ENCODE measurements at regions not wholly inside any gene's neighbourhood (a gene's known extent, or its start where the extent isn't known, plus 50 kb on each side); places are given as distances from the start of the nearest gene placed in this dataset.

- no peak for TF ChIP-seq BACH2 (CRISPR knock-in tag; IDR thresholded peaks at IDR 0.05; ENCODE audit: borderline replicate concordance)
- TF ChIP-seq ZFP3 (CRISPR knock-in tag; IDR thresholded peaks at IDR 0.05) = no peak
- TF ChIP-seq ZNF565 (CRISPR knock-in tag; conservative IDR thresholded peaks at IDR 0.05; ENCODE audit: low read depth) = no peak
- no peak for ATAC-seq
Observed at GRCh38 chr4:34271479-34272355, 1972.6 kb downstream of the ARAP2 start.

GRCh38 chr4:34279011-34279410 is 1965.3 kb downstream of the ARAP2 start:
- ATAC-seq = no peak
- TF ChIP-seq ZNF8 (CRISPR knock-in tag; IDR thresholded peaks at IDR 0.05) (no peak), CSRNP3 (CRISPR knock-in tag; IDR thresholded peaks at IDR 0.05) (no peak), CSDC2 (CRISPR knock-in tag; IDR thresholded peaks at IDR 0.05) (no peak), GLIS3 (CRISPR knock-in tag; IDR thresholded peaks at IDR 0.05) (no peak), ZNF565 (CRISPR knock-in tag; conservative IDR thresholded peaks at IDR 0.05; ENCODE audit: low read depth) (no peak), RARB (CRISPR knock-in tag; IDR thresholded peaks at IDR 0.05) (no peak)

GRCh38 chr4:34280131-34280530 is 1964.2 kb downstream of the ARAP2 start:
- TF ChIP-seq POU6F1 (CRISPR knock-in tag; IDR thresholded peaks at IDR 0.05; ENCODE audit: borderline replicate concordance, low read depth) = no peak
- TF ChIP-seq SNAI2 (CRISPR knock-in tag; IDR thresholded peaks at IDR 0.05) = no peak
- TF ChIP-seq ZNF70 (CRISPR knock-in tag; IDR thresholded peaks at IDR 0.05) = no peak
- no peak for TF ChIP-seq PATZ1 (CRISPR knock-in tag; IDR thresholded peaks at IDR 0.05; ENCODE audit: borderline replicate concordance)
- no peak for TF ChIP-seq ESRRG (CRISPR knock-in tag; IDR thresholded peaks at IDR 0.05)
- TF ChIP-seq ZFP3 (CRISPR knock-in tag; IDR thresholded peaks at IDR 0.05) = no peak
- TF ChIP-seq ZC3H10 (CRISPR knock-in tag; IDR thresholded peaks at IDR 0.05) = no peak
- TF ChIP-seq ISL1 (CRISPR knock-in tag; IDR thresholded peaks at IDR 0.05) = no peak
- no peak for TF ChIP-seq CSDC2 (CRISPR knock-in tag; IDR thresholded peaks at IDR 0.05)
- TF ChIP-seq ZNF8 (CRISPR knock-in tag; IDR thresholded peaks at IDR 0.05) = no peak
- TF ChIP-seq TCF4 (CRISPR knock-in tag; IDR thresholded peaks at IDR 0.05; ENCODE audit: borderline replicate concordance) = no peak
- TF ChIP-seq ARNTL (CRISPR knock-in tag; IDR thresholded peaks at IDR 0.05; ENCODE audit: borderline replicate concordance, low read depth) = no peak
- TF ChIP-seq PPARA (CRISPR knock-in tag; IDR thresholded peaks at IDR 0.05; ENCODE audit: borderline replicate concordance) = no peak
- no peak for TF ChIP-seq GLIS3 (CRISPR knock-in tag; IDR thresholded peaks at IDR 0.05)
- no peak for TF ChIP-seq ZFP30 (CRISPR knock-in tag; IDR thresholded peaks at IDR 0.05)
- no peak for TF ChIP-seq BACH2 (CRISPR knock-in tag; IDR thresholded peaks at IDR 0.05; ENCODE audit: borderline replicate concordance)
- TF ChIP-seq CREB5 (CRISPR knock-in tag; IDR thresholded peaks at IDR 0.05; ENCODE audit: low read depth) = no peak
- no peak for ATAC-seq

GRCh38 chr4:34281826-34282225 is 1962.5 kb downstream of the ARAP2 start:
- no peak for ATAC-seq
- TF ChIP-seq ARNTL (CRISPR knock-in tag; IDR thresholded peaks at IDR 0.05; ENCODE audit: borderline replicate concordance, low read depth) (no peak), TCF4 (CRISPR knock-in tag; IDR thresholded peaks at IDR 0.05; ENCODE audit: borderline replicate concordance) (no peak), CSDC2 (CRISPR knock-in tag; IDR thresholded peaks at IDR 0.05) (no peak), CSRNP3 (CRISPR knock-in tag; IDR thresholded peaks at IDR 0.05) (no peak), BACH2 (CRISPR knock-in tag; IDR thresholded peaks at IDR 0.05; ENCODE audit: borderline replicate concordance) (no peak), RARB (CRISPR knock-in tag; IDR thresholded peaks at IDR 0.05) (no peak), GLIS3 (CRISPR knock-in tag; IDR thresholded peaks at IDR 0.05) (no peak), PATZ1 (CRISPR knock-in tag; IDR thresholded peaks at IDR 0.05; ENCODE audit: borderline replicate concordance) (no peak), ZFP30 (CRISPR knock-in tag; IDR thresholded peaks at IDR 0.05) (no peak), ZC3H10 (CRISPR knock-in tag; IDR thresholded peaks at IDR 0.05) (no peak), ZNF565 (CRISPR knock-in tag; conservative IDR thresholded peaks at IDR 0.05; ENCODE audit: low read depth) (no peak), TSHZ2 (CRISPR knock-in tag; IDR thresholded peaks at IDR 0.05) (no peak), ISL1 (CRISPR knock-in tag; IDR thresholded peaks at IDR 0.05) (no peak)

Data from SK-N-SH treated with all-trans-retinoic acid at 6 μM for 48 hours (cell line).